ENCODE measurements at regions not wholly inside any gene's neighbourhood (a gene's known extent, or its start where the extent isn't known, plus 50 kb on each side); places are given as distances from the start of the nearest gene placed in this dataset.

- no peak for TF ChIP-seq EZH2phosphoT487 (IDR thresholded peaks at IDR 0.05; ENCODE audit: borderline replicate concordance, low read depth, low read length)
- TF ChIP-seq CTCF (conservative IDR thresholded peaks at IDR 0.05; ENCODE audit: low read length): no peak
- Histone ChIP-seq H3K79me2 (ENCODE audit: insufficient read depth, low read depth, low read length) (no peaks in the 10 kb centered on the region), H3K27ac (ENCODE audit: low read depth, low read length, poor library complexity, severe bottlenecking) (no peak overlapping the region), H4K20me1 (ENCODE audit: insufficient read depth, low read length) (no peaks in the 10 kb centered on the region), H3K4me1 (ENCODE audit: insufficient read depth, low read length, poor library complexity, severe bottlenecking) (no peaks in the 10 kb centered on the region), H3K36me3 (ENCODE audit: insufficient read depth, low read length) (no peaks in the 10 kb centered on the region), H2AFZ (ENCODE audit: low read length) (no peak overlapping the region), H3K4me3 (ENCODE audit: low read depth, low read length, poor library complexity, severe bottlenecking) (no peak overlapping the region), H3K9me2 (ENCODE audit: insufficient read depth, low read length) (no peaks in the 10 kb centered on the region), H3K9me3 (ENCODE audit: low read length) (no peaks in the 10 kb centered on the region), H3K4me2 (ENCODE audit: low read length) (no peak overlapping the region)
- no peak for DNase-seq (ENCODE audit: low spot score)
- intact Hi-C loops (cut with micrococcal nuclease; ENCODE audit: unreplicated experiment): no loop called here
- POLR2A ChIA-PET: no interaction called here
- BruUV-seq (replicated peaks): no TSS peak
- CTCF ChIA-PET (ENCODE audit: unreplicated experiment): no interaction called here
Observed at GRCh38 chr15:39149636-39150150, 431.2 kb upstream of the THBS1 start.

GRCh38 chr15:39151545-39151944 is 429.3 kb upstream of the THBS1 start:
- CTCF ChIA-PET (ENCODE audit: unreplicated experiment): no interaction called here

More at GRCh38 chr15:39151545-39151944, 429.3 kb upstream of the THBS1 start:
- H4K20me1 ChIP-seq (ENCODE audit: insufficient read depth, low read length): no peaks in the 10 kb centered on the region
- no peak overlapping the region for H3K4me3 ChIP-seq (ENCODE audit: low read depth, low read length, poor library complexity, severe bottlenecking)
- TF ChIP-seq EZH2phosphoT487 (IDR thresholded peaks at IDR 0.05; ENCODE audit: borderline replicate concordance, low read depth, low read length): no peak
- no peak for TF ChIP-seq CTCF (conservative IDR thresholded peaks at IDR 0.05; ENCODE audit: low read length)
- no peaks in the 10 kb centered on the region for H3K9me2 ChIP-seq (ENCODE audit: insufficient read depth, low read length)
- H3K9me3 ChIP-seq (ENCODE audit: low read length): no peaks in the 10 kb centered on the region
- H3K27ac ChIP-seq (ENCODE audit: low read depth, low read length, poor library complexity, severe bottlenecking): no peak overlapping the region
- H2AFZ ChIP-seq (ENCODE audit: low read length): no peak overlapping the region
- intact Hi-C loops (cut with micrococcal nuclease; ENCODE audit: unreplicated experiment): no loop called here
- POLR2A ChIA-PET: no interaction called here
- H3K36me3 ChIP-seq (ENCODE audit: insufficient read depth, low read length): no peaks in the 10 kb centered on the region
- BruUV-seq (replicated peaks): no TSS peak
- DNase-seq (ENCODE audit: low spot score): no peak
- H3K79me2 ChIP-seq (ENCODE audit: insufficient read depth, low read depth, low read length): no peaks in the 10 kb centered on the region
- no peak overlapping the region for H3K4me2 ChIP-seq (ENCODE audit: low read length)
- no peaks in the 10 kb centered on the region for H3K4me1 ChIP-seq (ENCODE audit: insufficient read depth, low read length, poor library complexity, severe bottlenecking)

Data from OCI-LY7 (cell line).